Neural cell (in vitro differentiated cells): ENCODE measurements at regions not wholly inside any gene's neighbourhood (a gene's known extent, or its start where the extent isn't known, plus 50 kb on each side); places are given as distances from the start of the nearest gene placed in this dataset.

ENCODE experiments used
- H2AFZ ChIP-seq: fragments of 200-600, 300-800 bp; sonication (generic), shearing (Covaris generic); 2 replicates; pipeline ENCODE4 v1.6.0; 2014; ENCODE audit warnings: low read depth, mild to moderate bottlenecking, antibody characterized with exemption, low read length, moderate library complexity
- H3F3A ChIP-seq: fragments of 200-600 bp; shearing (Covaris generic); 2 replicates; pipeline ENCODE4 v1.6.1; 2016; ENCODE audit warnings: mild to moderate bottlenecking, moderate library complexity, mixed read lengths, antibody characterized with exemption, low read length; ENCODE audit not compliant: insufficient read depth, poor library complexity, severe bottlenecking
- H3K27ac ChIP-seq: fragments of 200-600, 300-800 bp; sonication (generic), shearing (Covaris generic); 2 replicates; pipeline ENCODE4 v1.5.1; 2014; ENCODE audit warnings: mild to moderate bottlenecking, low read length, moderate library complexity
- H3K27me3 ChIP-seq: fragments of 300-800, 200-600 bp; sonication (generic), shearing (Covaris generic); 2 replicates; pipeline ENCODE4 v1.6.0; 2014; ENCODE audit warnings: mild to moderate bottlenecking, low read depth, low read length, moderate library complexity; ENCODE audit not compliant: insufficient read depth
- H3K36me3 ChIP-seq: fragments of 300-800, 200-600 bp; sonication (generic), shearing (Covaris generic); 2 replicates; pipeline ENCODE4 v1.5.1; 2014; ENCODE audit warnings: mild to moderate bottlenecking, antibody characterized with exemption, low read length, moderate library complexity; ENCODE audit not compliant: insufficient read depth
- H3K4me2 ChIP-seq: fragments of 300-800, 200-600 bp; sonication (generic), shearing (Covaris generic); 2 replicates; pipeline ENCODE4 v1.6.0; 2014; ENCODE audit warnings: mild to moderate bottlenecking, low read length
- H3K4me3 ChIP-seq: fragments of 300-800, 200-600 bp; sonication (generic), shearing (Covaris generic); 2 replicates; pipeline ENCODE4 v1.5.1; 2014; ENCODE audit warnings: mild to moderate bottlenecking, low read length, moderate library complexity
- H3K79me2 ChIP-seq: fragments of 200-600 bp; shearing (Covaris generic); replicated peaks from 2 replicates; pipeline ENCODE4 v1.6.0; 2014; ENCODE audit warnings: mild to moderate bottlenecking, low read length, moderate library complexity; ENCODE audit not compliant: insufficient read depth
- H3K9ac ChIP-seq: fragments of 300-800, 200-600 bp; sonication (generic), shearing (Covaris generic); 2 replicates; pipeline ENCODE4 v1.6.1; 2016; ENCODE audit warnings: mild to moderate bottlenecking, low read length, mixed read lengths
- H3K9me2 ChIP-seq: fragments of 200-600 bp; shearing (Covaris generic); 2 replicates; pipeline ENCODE4 v1.6.1; 2016; ENCODE audit warnings: mild to moderate bottlenecking, low read length, mixed read lengths; ENCODE audit not compliant: insufficient read depth
- H3K9me3 ChIP-seq: fragments of 200-600, 300-800 bp; sonication (generic), shearing (Covaris generic); 2 replicates; pipeline ENCODE4 v1.6.1; 2016; ENCODE audit warnings: mild to moderate bottlenecking, mixed run types, low read length, moderate library complexity, mixed read lengths
- H4K20me1 ChIP-seq: fragments of 200-600 bp; shearing (Covaris generic); 2 replicates; pipeline ENCODE4 v1.6.1; 2016; ENCODE audit warnings: mild to moderate bottlenecking, mixed run types; ENCODE audit not compliant: insufficient read depth
- EP300 ChIP-seq: fragments of 450-650 bp; conservative IDR thresholded peaks from 2 replicates; pipeline ENCODE4 v1.6.1; 2014; ENCODE audit warnings: antibody characterized with exemption, mild to moderate bottlenecking, moderate library complexity; ENCODE audit not compliant: poor library complexity, severe bottlenecking
- EZH2 ChIP-seq: fragments of 200-600, 300-800 bp; shearing (Covaris generic), sonication (generic); IDR thresholded peaks from 2 replicates; pipeline ENCODE4 v1.6.1; 2014; ENCODE audit warnings: antibody characterized with exemption, low read length, borderline replicate concordance, mild to moderate bottlenecking; ENCODE audit not compliant: insufficient read depth, poor library complexity, severe bottlenecking
- MXI1 ChIP-seq: fragments of 450-650 bp; conservative IDR thresholded peaks from 2 replicates; pipeline ENCODE4 v1.6.1; 2014; ENCODE audit warnings: antibody characterized with exemption, mild to moderate bottlenecking; ENCODE audit not compliant: poor library complexity, severe bottlenecking
- POLR2AphosphoS5 ChIP-seq: IDR thresholded peaks from 2 replicates; pipeline ENCODE4 v1.6.1; 2012
- RAD21 ChIP-seq: fragments of 450-650 bp; conservative IDR thresholded peaks from 2 replicates; pipeline ENCODE4 v1.6.1; 2014; ENCODE audit warnings: antibody characterized with exemption, mild to moderate bottlenecking, moderate library complexity
- SMC3 ChIP-seq: fragments of 450-650 bp; conservative IDR thresholded peaks from 2 replicates; pipeline ENCODE4 v1.6.1; 2014; ENCODE audit warnings: antibody characterized with exemption, mild to moderate bottlenecking, moderate library complexity; ENCODE audit not compliant: poor library complexity
- TAF1 ChIP-seq: IDR thresholded peaks from 2 replicates; pipeline ENCODE4 v1.6.1; 2012; ENCODE audit warnings: low read depth
- TF ChIP-seq, protein P1 (sequence below): fragments of 450-650 bp; IDR thresholded peaks from 2 replicates; pipeline ENCODE4 v1.5.1; 2014; ENCODE audit warnings: antibody characterized with exemption, mild to moderate bottlenecking, moderate library complexity; ENCODE audit not compliant: poor library complexity, severe bottlenecking
- TF ChIP-seq, protein P2 (sequence below): IDR thresholded peaks from 2 replicates; pipeline ENCODE4 v1.6.1; 2012; ENCODE audit warnings: borderline replicate concordance

DNA sequence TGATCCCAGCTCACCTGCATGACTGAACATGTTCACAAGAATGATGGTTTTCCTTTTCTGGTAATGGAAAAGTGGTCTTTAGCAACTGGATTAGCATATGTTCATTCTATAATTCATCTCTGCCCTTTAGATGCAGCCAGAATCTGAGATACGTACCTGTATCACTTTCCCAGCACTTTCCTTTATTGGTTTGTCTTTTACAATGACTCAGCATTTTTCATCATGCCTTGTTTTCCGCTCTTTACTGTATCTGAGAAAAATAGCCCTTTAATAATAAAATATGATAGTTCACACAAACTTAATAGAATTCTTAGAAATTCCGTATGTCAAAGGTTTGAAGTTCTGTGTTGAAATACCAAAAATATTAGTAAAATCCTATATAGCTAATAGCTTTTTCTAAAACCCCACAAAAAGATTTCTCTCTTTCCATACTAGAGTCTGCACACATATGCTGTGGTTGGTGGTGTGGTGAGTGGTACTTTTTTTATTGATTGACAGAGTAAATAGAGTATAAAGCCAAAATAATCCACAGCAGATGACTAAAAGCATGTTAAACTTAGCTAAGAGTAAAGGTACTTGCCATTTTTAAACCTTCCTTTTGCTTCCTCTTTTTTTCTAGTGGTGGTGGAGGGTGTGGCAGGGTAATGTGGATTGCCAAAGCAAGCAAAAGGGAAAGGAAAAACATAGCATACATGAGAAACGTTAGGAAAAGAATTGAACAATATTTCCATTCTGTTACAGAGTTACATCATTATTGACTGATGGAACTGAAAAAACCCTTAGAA is 328.9 kb upstream of the RBMS3 start:
- no peak for TF ChIP-seq MXI1
- no peak for TF ChIP-seq RAD21
- TF ChIP-seq EP300: no peak
- no peak for TF ChIP-seq TAF1
- TF ChIP-seq, protein P1, sequence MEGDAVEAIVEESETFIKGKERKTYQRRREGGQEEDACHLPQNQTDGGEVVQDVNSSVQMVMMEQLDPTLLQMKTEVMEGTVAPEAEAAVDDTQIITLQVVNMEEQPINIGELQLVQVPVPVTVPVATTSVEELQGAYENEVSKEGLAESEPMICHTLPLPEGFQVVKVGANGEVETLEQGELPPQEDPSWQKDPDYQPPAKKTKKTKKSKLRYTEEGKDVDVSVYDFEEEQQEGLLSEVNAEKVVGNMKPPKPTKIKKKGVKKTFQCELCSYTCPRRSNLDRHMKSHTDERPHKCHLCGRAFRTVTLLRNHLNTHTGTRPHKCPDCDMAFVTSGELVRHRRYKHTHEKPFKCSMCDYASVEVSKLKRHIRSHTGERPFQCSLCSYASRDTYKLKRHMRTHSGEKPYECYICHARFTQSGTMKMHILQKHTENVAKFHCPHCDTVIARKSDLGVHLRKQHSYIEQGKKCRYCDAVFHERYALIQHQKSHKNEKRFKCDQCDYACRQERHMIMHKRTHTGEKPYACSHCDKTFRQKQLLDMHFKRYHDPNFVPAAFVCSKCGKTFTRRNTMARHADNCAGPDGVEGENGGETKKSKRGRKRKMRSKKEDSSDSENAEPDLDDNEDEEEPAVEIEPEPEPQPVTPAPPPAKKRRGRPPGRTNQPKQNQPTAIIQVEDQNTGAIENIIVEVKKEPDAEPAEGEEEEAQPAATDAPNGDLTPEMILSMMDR: no peak
- no peak for TF ChIP-seq POLR2AphosphoS5
- TF ChIP-seq, protein P2, sequence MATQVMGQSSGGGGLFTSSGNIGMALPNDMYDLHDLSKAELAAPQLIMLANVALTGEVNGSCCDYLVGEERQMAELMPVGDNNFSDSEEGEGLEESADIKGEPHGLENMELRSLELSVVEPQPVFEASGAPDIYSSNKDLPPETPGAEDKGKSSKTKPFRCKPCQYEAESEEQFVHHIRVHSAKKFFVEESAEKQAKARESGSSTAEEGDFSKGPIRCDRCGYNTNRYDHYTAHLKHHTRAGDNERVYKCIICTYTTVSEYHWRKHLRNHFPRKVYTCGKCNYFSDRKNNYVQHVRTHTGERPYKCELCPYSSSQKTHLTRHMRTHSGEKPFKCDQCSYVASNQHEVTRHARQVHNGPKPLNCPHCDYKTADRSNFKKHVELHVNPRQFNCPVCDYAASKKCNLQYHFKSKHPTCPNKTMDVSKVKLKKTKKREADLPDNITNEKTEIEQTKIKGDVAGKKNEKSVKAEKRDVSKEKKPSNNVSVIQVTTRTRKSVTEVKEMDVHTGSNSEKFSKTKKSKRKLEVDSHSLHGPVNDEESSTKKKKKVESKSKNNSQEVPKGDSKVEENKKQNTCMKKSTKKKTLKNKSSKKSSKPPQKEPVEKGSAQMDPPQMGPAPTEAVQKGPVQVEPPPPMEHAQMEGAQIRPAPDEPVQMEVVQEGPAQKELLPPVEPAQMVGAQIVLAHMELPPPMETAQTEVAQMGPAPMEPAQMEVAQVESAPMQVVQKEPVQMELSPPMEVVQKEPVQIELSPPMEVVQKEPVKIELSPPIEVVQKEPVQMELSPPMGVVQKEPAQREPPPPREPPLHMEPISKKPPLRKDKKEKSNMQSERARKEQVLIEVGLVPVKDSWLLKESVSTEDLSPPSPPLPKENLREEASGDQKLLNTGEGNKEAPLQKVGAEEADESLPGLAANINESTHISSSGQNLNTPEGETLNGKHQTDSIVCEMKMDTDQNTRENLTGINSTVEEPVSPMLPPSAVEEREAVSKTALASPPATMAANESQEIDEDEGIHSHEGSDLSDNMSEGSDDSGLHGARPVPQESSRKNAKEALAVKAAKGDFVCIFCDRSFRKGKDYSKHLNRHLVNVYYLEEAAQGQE: no peak
- no peak for TF ChIP-seq SMC3
- TF ChIP-seq EZH2: no peak
- Histone ChIP-seq H3K9me3 (no peaks in the 10 kb centered on the region), H3F3A (no peaks in the 10 kb centered on the region), H4K20me1 (no peaks in the 10 kb centered on the region), H3K9ac (no peak overlapping the region), H3K79me2 (no peaks in the 10 kb centered on the region), H3K4me2 (no peak overlapping the region), H3K4me3 (no peak overlapping the region), H2AFZ (no peak overlapping the region), H3K27me3 (no peaks in the 10 kb centered on the region), H3K9me2 (no peaks in the 10 kb centered on the region), H3K36me3 (no peaks in the 10 kb centered on the region), H3K27ac (no peak overlapping the region)

DNA sequence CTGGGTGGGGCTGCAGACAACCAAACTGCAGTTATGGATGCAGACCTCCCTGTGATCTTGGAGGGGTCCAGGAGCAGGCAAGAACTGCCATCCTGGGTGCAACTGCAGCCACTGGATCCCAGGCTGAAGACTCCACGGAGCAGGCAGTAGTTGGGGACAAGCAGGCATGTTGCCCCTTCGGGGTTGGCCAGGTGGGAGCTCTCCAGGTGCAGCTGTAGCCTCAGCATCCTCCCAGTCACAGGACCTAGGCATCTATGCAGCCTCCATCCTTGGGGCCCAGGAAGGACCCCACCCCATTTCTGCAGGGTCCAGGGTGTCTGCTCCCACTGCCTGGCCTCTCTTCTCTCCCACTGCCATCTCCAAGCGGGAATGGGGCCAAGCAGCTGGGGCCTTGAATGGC is 322.2 kb upstream of the RBMS3 start:
- Histone ChIP-seq H3K27ac (no peak overlapping the region), H3K9me2 (no peaks in the 10 kb centered on the region), H3K4me2 (no peak overlapping the region), H3K79me2 (no peaks in the 10 kb centered on the region), H3K36me3 (no peaks in the 10 kb centered on the region), H4K20me1 (no peaks in the 10 kb centered on the region), H3K4me3 (no peak overlapping the region), H3K27me3 (no peaks in the 10 kb centered on the region), H2AFZ (no peak overlapping the region), H3K9me3 (no peaks in the 10 kb centered on the region), H3K9ac (no peak overlapping the region), H3F3A (no peaks in the 10 kb centered on the region)
- no peak for TF ChIP-seq POLR2AphosphoS5
- no peak for TF ChIP-seq SMC3

DNA sequence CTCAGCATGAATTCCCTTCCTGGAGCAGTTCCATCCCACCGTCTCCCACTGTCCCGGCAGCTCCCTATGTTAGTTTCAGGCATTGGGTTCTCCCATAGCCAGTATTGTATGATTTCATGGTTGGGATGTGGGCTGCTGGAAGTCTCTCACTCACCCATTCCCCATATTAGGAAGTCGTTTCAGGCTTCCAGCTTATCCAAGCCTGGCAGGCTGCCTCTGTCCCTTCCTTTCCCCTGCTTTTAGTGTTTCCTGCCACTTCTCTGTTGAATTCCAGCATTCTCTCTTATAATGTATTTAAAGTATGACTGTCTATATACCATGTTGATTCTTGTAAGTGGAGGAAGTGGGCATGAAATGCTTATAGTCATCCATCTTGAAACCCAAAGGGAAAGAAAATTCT is 309.7 kb upstream of the RBMS3 start:
- no peak overlapping the region for H3K4me3 ChIP-seq
- H3K9me2 ChIP-seq: no peaks in the 10 kb centered on the region
- no peaks in the 10 kb centered on the region for H3K79me2 ChIP-seq
- no peaks in the 10 kb centered on the region for H3K36me3 ChIP-seq
- no peak overlapping the region for H3K4me2 ChIP-seq
- TF ChIP-seq RAD21: no peak
- H4K20me1 ChIP-seq: no peaks in the 10 kb centered on the region
- no peaks in the 10 kb centered on the region for H3K27me3 ChIP-seq
- H3K9ac ChIP-seq: no peak overlapping the region
- peaks cover 8% of the 10 kb centered on the region for H3K9me3 ChIP-seq
- H3K27ac ChIP-seq: no peak overlapping the region
- H3F3A ChIP-seq: no peaks in the 10 kb centered on the region
- H2AFZ ChIP-seq: no peak overlapping the region
